Activated T-helper 2 cell treated with anti-CD3 and anti-CD28 coated beads, Interferon-gamma antibody, Interleukin-2, Interleukin-4, amounts not matched to agents 10 μg/mL and 5 μg/mL and 100 μg/mL, durations not matched to agents 14 hours and 24 hours and 36 hours (primary cell): ENCODE measurements at regions not wholly inside any gene's neighbourhood (a gene's known extent, or its start where the extent isn't known, plus 50 kb on each side); places are given as distances from the start of the nearest gene placed in this dataset.
"Not testable (repeated sequence)": the region's sequence is repeated elsewhere in the genome, so short reads cannot be mapped to it uniquely, and the experiment has no call there.

Experiments used
- DNase-seq: peaks from one replicate; pipeline ENCODE4 v3.0.0; 2021; ENCODE audit warnings: low spot score
- H3K27ac Mint-ChIP-seq: one replicate; pipeline ENCODE4 v1.8.0; 2021; ENCODE audit warnings: mixed read lengths
- H3K27me3 Mint-ChIP-seq: one replicate; pipeline ENCODE4 v1.8.0; 2021; ENCODE audit warnings: low read depth, mixed read lengths
- H3K36me3 Mint-ChIP-seq: one replicate; pipeline ENCODE4 v1.8.0; 2021; ENCODE audit warnings: low read depth, mixed read lengths
- H3K4me1 Mint-ChIP-seq: one replicate; pipeline ENCODE4 v1.8.0; 2021; ENCODE audit warnings: low read depth, mixed read lengths
- H3K4me3 Mint-ChIP-seq: one replicate; pipeline ENCODE4 v1.8.0; 2021; ENCODE audit warnings: low read depth, mild to moderate bottlenecking, moderate library complexity, mixed read lengths
- H3K9me3 Mint-ChIP-seq: one replicate; pipeline ENCODE4 v1.8.0; 2021; ENCODE audit warnings: mixed read lengths
- intact Hi-C: fragments of 100-400 bp; cut with micrococcal nuclease; formaldehyde crosslinking; loops from one replicate; pipeline ENCODE4 v1.15.1; 2023

- no peak for DNase-seq
- no peaks in the 10 kb centered on the region for H3K4me1 Mint-ChIP-seq
- no peak overlapping the region for H3K27ac Mint-ChIP-seq
- intact Hi-C loops: no loop called here
- H3K36me3 Mint-ChIP-seq: no peaks in the 10 kb centered on the region
- H3K27me3 Mint-ChIP-seq: no peaks in the 10 kb centered on the region
- no peak overlapping the region for H3K4me3 Mint-ChIP-seq
- H3K9me3 Mint-ChIP-seq: peaks cover 8% of the 10 kb centered on the region
Measured at GRCh38 chr3:6062261-6063187, 798.4 kb upstream of the GRM7 start.

DNA sequence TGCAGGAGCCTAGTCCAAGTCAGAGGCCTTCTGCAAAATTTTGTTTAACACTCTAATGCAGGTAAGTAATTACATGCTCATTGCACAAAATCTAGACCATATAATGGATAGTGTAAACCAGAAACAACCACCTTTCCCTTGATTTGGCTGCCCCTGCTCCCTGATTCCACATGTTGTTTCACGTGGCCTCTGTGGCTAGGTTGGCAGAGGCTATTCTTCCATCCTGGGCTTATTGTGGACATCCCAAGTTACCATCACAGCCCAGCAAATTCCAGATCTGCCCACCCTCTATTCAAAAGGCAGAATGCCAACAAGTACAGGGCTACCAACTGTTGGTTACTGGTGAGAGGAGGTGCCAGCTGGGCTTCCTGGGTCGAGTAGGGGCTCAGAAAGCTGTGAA is 794.5 kb upstream of the GRM7 start:
- H3K4me1 Mint-ChIP-seq: no peaks in the 10 kb centered on the region
- intact Hi-C loops: no loop called here
- H3K36me3 Mint-ChIP-seq: no peaks in the 10 kb centered on the region
- H3K27me3 Mint-ChIP-seq: no peaks in the 10 kb centered on the region
- H3K27ac Mint-ChIP-seq: no peak overlapping the region
- H3K4me3 Mint-ChIP-seq: no peak overlapping the region
- H3K9me3 Mint-ChIP-seq: peaks cover 9% of the 10 kb centered on the region
- DNase-seq: no peak

DNA sequence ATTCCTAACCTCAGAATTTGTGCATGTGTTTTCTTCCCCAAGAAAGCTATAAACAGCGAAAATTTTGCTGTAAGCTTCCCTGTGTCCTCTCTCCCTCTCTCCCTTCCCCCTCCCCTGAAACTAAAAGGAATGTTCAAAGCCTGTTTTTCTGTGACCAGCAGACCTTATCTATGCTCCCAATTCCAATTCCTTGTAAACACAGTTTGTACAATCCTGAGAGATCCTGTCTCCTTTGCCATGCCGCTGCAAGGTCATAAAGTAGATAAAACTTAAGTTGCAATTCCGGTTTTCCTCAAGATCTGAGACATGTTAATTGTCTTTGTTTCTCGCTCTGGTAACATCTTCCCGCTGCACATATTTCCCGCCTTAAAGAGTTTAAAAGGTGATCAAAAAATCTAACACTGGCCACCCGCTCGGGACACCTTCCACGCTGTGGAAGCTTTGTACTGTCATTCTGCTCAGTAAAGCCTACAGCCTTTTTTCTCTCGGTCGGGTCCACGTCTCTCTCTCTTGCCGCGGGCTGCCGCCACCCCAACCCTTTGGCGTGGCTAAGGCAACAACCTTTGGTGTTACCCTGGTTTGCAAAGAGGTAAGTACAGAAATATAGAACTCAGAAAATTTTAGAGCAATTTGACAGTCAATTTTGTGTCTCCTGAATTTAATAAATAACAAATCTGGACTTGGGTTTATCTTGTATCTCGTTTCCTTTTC is 793.9 kb upstream of the GRM7 start:
- intact Hi-C loops, H3K27ac Mint-ChIP-seq, H3K4me3 Mint-ChIP-seq, H3K27me3 Mint-ChIP-seq, H3K9me3 Mint-ChIP-seq, H3K4me1 Mint-ChIP-seq, H3K36me3 Mint-ChIP-seq, DNase-seq: not testable (repeated sequence)

- no peak overlapping the region for H3K4me3 Mint-ChIP-seq
- no peaks in the 10 kb centered on the region for H3K27me3 Mint-ChIP-seq
- H3K36me3 Mint-ChIP-seq: no peaks in the 10 kb centered on the region
Measured at GRCh38 chr3:6074952-6075351, 786.0 kb upstream of the GRM7 start.

GRCh38 chr3:6078436-6078835 is 782.5 kb upstream of the GRM7 start:
- H3K27me3 Mint-ChIP-seq: no peaks in the 10 kb centered on the region
- intact Hi-C loops: no loop called here
- no peak overlapping the region for H3K4me3 Mint-ChIP-seq
- no peaks in the 10 kb centered on the region for H3K36me3 Mint-ChIP-seq
- no peak for DNase-seq
- no peak overlapping the region for H3K27ac Mint-ChIP-seq
- no peaks in the 10 kb centered on the region for H3K4me1 Mint-ChIP-seq
- peaks cover 29% of the 10 kb centered on the region for H3K9me3 Mint-ChIP-seq

More at GRCh38 chr3:6074952-6075351, 786.0 kb upstream of the GRM7 start:
- DNase-seq: no peak
- intact Hi-C loops: no loop called here
- Mint-ChIP-seq H3K27ac (no peak overlapping the region), H3K4me1 (no peaks in the 10 kb centered on the region), H3K9me3 (peaks cover 27% of the 10 kb centered on the region)

DNA sequence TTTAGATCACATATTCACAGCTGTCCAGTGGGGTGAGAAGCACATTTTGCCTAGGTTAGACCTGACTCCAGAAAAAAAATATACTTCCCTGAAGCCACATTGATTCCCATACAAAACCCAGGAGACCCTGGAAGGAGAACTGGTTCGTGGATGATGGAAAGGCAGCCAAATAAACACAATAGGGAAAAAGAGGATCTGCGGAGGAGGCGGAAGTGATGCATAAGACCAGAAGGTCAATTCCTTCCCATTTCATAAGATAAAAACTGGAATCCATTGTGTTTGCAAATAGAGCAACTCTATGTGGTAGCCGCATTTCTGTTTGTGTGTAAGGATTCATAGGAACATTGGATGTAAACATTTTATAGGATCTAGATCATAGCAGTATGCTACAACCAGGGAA is 781.9 kb upstream of the GRM7 start:
- DNase-seq: no peak

DNA sequence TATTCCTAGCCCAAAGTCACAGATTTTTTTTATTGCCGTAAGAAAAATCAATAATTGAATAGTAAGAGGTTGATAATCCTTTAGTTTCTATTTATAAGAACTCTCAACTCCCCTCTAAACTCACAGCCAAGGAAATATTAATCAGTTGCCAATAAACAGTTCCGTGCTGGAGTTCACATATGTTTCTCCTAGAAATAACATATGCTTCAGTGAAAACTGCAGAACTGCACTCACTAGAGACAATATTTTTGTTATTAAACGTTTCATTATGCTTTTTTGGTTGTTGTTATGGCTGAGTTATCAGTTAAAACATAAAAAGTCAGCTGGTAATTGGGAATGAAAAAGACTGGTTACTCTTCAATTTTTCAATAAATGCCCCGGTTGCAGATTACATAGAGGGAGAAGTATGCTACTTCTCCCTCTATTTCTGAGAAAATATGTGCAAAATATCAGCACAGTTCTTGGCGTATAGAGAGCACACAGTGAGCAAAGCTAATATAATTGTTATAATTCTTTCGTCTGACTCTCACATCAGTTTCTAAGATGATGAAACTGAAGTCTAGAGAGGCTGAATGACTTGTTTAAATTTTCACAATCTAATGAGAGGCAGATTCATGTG is 781.2 kb upstream of the GRM7 start:
- Mint-ChIP-seq H3K4me1 (no peaks in the 10 kb centered on the region), H3K36me3 (no peaks in the 10 kb centered on the region), H3K27me3 (no peaks in the 10 kb centered on the region), H3K4me3 (no peak overlapping the region), H3K27ac (no peak overlapping the region), H3K9me3 (peaks cover 27% of the 10 kb centered on the region)
- DNase-seq: no peak
- intact Hi-C loops: no loop called here

More for the DNA sequence above, 781.9 kb upstream of the GRM7 start:
- no peaks in the 10 kb centered on the region for H3K4me1 Mint-ChIP-seq
- no peaks in the 10 kb centered on the region for H3K27me3 Mint-ChIP-seq
- intact Hi-C loops: no loop called here
- H3K9me3 Mint-ChIP-seq: peaks cover 31% of the 10 kb centered on the region
- H3K4me3 Mint-ChIP-seq: no peak overlapping the region
- no peak overlapping the region for H3K27ac Mint-ChIP-seq
- no peaks in the 10 kb centered on the region for H3K36me3 Mint-ChIP-seq

DNA sequence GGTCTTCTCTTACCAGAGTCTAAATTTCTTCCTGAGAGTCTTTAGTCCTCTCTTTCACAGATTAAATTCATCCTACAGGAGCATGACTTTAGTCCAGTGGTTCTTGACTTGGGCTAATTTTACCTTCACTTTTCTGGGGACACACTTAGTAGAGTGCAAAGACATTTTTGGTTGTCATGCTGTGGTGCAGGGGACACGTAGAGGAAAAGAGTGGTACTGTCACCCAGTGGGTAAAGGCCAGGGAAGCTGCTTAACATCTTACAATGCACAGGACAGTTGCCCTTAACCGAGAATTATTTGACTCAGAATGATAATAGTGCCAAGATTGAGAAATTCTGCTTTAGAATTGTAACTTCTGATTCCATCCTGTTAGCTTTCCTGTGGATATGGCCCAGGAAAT is 772.5 kb upstream of the GRM7 start:
- no peaks in the 10 kb centered on the region for H3K4me1 Mint-ChIP-seq
- no peak overlapping the region for H3K4me3 Mint-ChIP-seq
- H3K36me3 Mint-ChIP-seq: no peaks in the 10 kb centered on the region
- intact Hi-C loops: no loop called here
- no peaks in the 10 kb centered on the region for H3K27me3 Mint-ChIP-seq
- H3K27ac Mint-ChIP-seq: no peak overlapping the region
- H3K9me3 Mint-ChIP-seq: peaks cover 15% of the 10 kb centered on the region
- DNase-seq: no peak

DNA sequence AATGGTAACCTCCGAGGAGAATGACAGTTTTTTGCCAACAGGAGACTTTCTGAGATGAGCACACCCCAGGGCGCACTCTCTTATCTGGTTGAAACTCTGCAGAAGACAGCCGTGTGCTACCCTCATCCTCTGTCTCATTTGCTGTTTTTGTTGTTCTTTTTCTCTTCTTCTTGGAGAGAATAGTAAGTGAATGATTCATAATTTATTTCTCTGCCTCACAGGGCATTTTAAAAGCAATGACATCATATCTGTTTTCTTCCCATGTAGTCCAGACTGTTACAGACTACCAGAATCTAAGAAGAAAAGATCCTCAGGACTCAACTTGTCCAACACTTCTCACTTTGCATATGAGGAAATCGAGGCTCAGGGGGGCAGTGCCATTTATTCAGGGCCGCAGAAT is 771.1 kb upstream of the GRM7 start:
- intact Hi-C loops: no loop called here
- H3K4me3 Mint-ChIP-seq: no peak overlapping the region
- H3K36me3 Mint-ChIP-seq: no peaks in the 10 kb centered on the region
- DNase-seq: no peak
- peaks cover 15% of the 10 kb centered on the region for H3K9me3 Mint-ChIP-seq
- no peaks in the 10 kb centered on the region for H3K27me3 Mint-ChIP-seq
- no peak overlapping the region for H3K27ac Mint-ChIP-seq
- H3K4me1 Mint-ChIP-seq: no peaks in the 10 kb centered on the region

DNA sequence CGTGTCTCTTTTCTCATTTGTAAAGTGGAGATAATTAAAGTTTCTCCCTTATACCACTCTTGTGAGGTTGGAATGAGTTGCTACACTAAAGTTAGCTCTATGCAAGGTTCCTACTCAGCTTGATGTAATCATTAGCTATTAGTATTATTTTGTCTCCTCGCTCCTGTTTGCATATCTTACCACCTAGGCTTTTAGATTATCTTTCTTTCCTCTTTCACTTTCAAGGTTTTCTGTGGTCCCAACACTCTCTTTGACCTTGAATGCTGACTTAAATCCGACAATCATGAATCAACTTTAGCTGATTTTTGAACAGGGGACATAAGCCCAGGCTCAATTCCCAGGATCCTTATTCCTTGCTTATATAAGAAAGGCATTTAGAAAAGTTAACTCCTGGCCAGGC is 769.7 kb upstream of the GRM7 start:
- Mint-ChIP-seq H3K9me3 (peaks cover 7% of the 10 kb centered on the region), H3K27ac (no peak overlapping the region), H3K36me3 (no peaks in the 10 kb centered on the region), H3K27me3 (no peaks in the 10 kb centered on the region), H3K4me3 (no peak overlapping the region), H3K4me1 (no peaks in the 10 kb centered on the region)
- no peak for DNase-seq
- intact Hi-C loops: no loop called here

GRCh38 chr3:6095006-6095405 is 765.9 kb upstream of the GRM7 start:
- DNase-seq: no peak
- no peaks in the 10 kb centered on the region for H3K27me3 Mint-ChIP-seq
- no peak overlapping the region for H3K27ac Mint-ChIP-seq
- H3K9me3 Mint-ChIP-seq: peaks cover 12% of the 10 kb centered on the region
- H3K4me3 Mint-ChIP-seq: no peak overlapping the region
- intact Hi-C loops: no loop called here
- H3K36me3 Mint-ChIP-seq: no peaks in the 10 kb centered on the region
- no peaks in the 10 kb centered on the region for H3K4me1 Mint-ChIP-seq

DNA sequence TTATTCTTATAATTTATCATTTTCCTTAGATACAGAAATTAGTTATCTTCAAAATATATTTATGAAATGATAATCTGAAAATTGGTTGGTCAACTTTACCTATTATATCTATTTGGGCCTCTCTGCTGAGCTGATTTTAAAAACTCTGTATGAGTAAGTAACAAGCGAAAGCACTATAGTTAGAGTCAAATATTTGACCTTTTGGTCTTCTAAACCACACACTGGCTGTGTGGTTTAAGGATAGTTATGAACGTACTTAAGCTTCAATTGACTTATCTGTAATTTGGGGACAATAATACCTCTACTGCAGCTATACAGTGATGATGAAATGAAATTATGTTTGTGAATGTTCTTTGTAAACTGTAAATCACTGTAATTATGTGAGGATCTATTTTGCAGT is 763.9 kb upstream of the GRM7 start:
- H3K27me3 Mint-ChIP-seq: no peaks in the 10 kb centered on the region
- H3K9me3 Mint-ChIP-seq: peaks cover 12% of the 10 kb centered on the region
- H3K27ac Mint-ChIP-seq: no peak overlapping the region
- DNase-seq: no peak
- H3K36me3 Mint-ChIP-seq: no peaks in the 10 kb centered on the region
- H3K4me3 Mint-ChIP-seq: no peak overlapping the region
- intact Hi-C loops: no loop called here
- no peaks in the 10 kb centered on the region for H3K4me1 Mint-ChIP-seq

DNA sequence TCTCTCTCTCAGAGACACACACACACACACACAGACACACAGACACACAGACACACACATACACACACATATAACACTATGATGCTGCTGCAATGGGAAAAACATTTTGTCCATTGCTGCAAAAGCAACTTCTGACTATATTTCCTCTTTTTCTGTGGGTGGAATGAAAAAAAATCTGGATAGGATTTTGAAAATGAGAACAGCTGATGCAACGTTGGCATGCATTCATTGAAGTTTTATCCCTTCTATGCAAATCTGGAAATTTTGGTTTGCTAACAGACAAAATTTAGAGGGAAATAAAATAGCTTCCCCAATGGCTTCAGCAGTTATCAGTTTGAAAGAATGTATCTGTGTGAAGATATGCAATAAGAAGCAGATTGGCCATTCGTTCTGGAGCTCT is 763.4 kb upstream of the GRM7 start:
- no peak overlapping the region for H3K27ac Mint-ChIP-seq

More for the DNA sequence above, 763.4 kb upstream of the GRM7 start:
- no peak for DNase-seq
- H3K4me1 Mint-ChIP-seq: no peaks in the 10 kb centered on the region
- H3K36me3 Mint-ChIP-seq: no peaks in the 10 kb centered on the region
- H3K9me3 Mint-ChIP-seq: peaks cover 13% of the 10 kb centered on the region
- intact Hi-C loops: no loop called here
- no peak overlapping the region for H3K4me3 Mint-ChIP-seq
- H3K27me3 Mint-ChIP-seq: no peaks in the 10 kb centered on the region
